ENCODE measurements at regions not wholly inside any gene's neighbourhood (a gene's known extent, or its start where the extent isn't known, plus 50 kb on each side); places are given as distances from the start of the nearest gene placed in this dataset.

DNA sequence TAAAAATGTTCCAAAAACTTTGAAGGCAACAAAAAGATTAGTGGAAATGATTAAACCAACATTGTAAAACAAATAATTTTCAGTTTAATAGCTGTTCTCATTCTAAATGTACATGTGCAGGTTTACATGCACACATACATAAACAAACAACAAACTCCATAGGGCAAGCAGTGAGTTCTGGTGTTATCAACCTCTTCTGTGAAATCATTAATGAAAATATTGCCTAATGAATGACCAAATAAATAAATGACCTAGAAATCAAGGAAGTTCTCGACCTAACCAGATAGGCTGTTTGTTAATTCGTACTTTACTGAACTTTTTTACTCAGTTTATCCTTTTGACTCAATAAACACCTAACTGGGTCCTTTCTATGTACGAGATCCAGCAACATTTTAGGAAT is 165.5 kb upstream of the RORB start:
- H3K56ac ChIP-seq (ENCODE audit: extremely low read depth, insufficient read depth, low read length) = no peak overlapping the region
- dilution Hi-C loops (cut with HindIII; ENCODE audit: low sequenced_read_pairs, unreplicated experiment) (no loop called here), intact Hi-C loops (cut with micrococcal nuclease) (no loop called here), in situ Hi-C loops (cut with MboI; ENCODE audit: low sequenced_read_pairs) (no loop called here)
- BruUV-seq (replicated peaks) = no TSS peak
- H2AFZ ChIP-seq (replicated peaks; ENCODE audit: low read length, poor library complexity) = no peak overlapping the region
- no peak overlapping the region for H2BK5ac ChIP-seq (ENCODE audit: low read depth, low read length, poor library complexity, severe bottlenecking)
- H2BK120ac ChIP-seq (ENCODE audit: low read depth, low read length) = no peak overlapping the region
- no peak overlapping the region for H3K4me3 ChIP-seq (ENCODE audit: insufficient read depth, low read depth, low read length)
- H3K79me1 ChIP-seq (ENCODE audit: low read depth in 1 of 2, low read length in 2 of 2) = no peaks in the 10 kb centered on the region
- DNase-seq (no peak), ATAC-seq (ENCODE audit: low read depth) (no peak)
- POLR2A ChIA-PET (ENCODE audit: unreplicated experiment) = no interaction called here
- no peak overlapping the region for H2BK20ac ChIP-seq (ENCODE audit: low read depth, low read length)
- H4K20me1 ChIP-seq (ENCODE audit: insufficient read depth, low read length) = no peaks in the 10 kb centered on the region
- no peak overlapping the region for H4K8ac ChIP-seq (ENCODE audit: low read depth in 2 of 2, low read length in 2 of 2)
- TF ChIP-seq SMC3 (IDR thresholded peaks at IDR 0.05; ENCODE audit: low read depth, low read length) (no peak), BHLHE40 (IDR thresholded peaks at IDR 0.05; ENCODE audit: low read depth, low read length) (no peak), POLR2A (IDR thresholded peaks at IDR 0.05; ENCODE audit: low read depth, low read length) (no peak), MAFK (IDR thresholded peaks at IDR 0.05; ENCODE audit: low read depth, low read length) (no peak), MAZ (IDR thresholded peaks at IDR 0.05; ENCODE audit: borderline replicate concordance, low read depth, low read length) (no peak)
- H3K27me3 ChIP-seq (ENCODE audit: control insufficient read depth, insufficient read depth, low read length) = no peaks in the 10 kb centered on the region
- no peak overlapping the region for H4K5ac ChIP-seq (ENCODE audit: low read depth, low read length)
- H3K9ac ChIP-seq (ENCODE audit: low read depth, low read length) = no peak overlapping the region
- H3K4ac ChIP-seq (ENCODE audit: low read depth, low read length) = no peak overlapping the region
- no peak overlapping the region for H3K18ac ChIP-seq (ENCODE audit: low read depth, low read length)
- H3K27ac ChIP-seq (ENCODE audit: insufficient read depth, low read length) = no peak overlapping the region
- H2AK9ac ChIP-seq (replicated peaks; ENCODE audit: low read depth, low read length, poor library complexity) = no peak overlapping the region
- H3K23ac ChIP-seq (ENCODE audit: low read depth, low read length) = no peak overlapping the region
- no peaks in the 10 kb centered on the region for H3K4me1 ChIP-seq (ENCODE audit: control insufficient read depth, insufficient read depth, low read length)
- no peaks in the 10 kb centered on the region for H3K9me1 ChIP-seq (ENCODE audit: insufficient read depth, low read length)
- no peak overlapping the region for H3K14ac ChIP-seq (replicated peaks; ENCODE audit: low read depth, low read length)
- WGBS, 2 experiments (ENCODE audit: extremely low coverage in 2 of 2, insufficient read length in 1 of 2) = no CpG with 5 or more reads among the region's 3 CpGs
- no peaks in the 10 kb centered on the region for H3K36me3 ChIP-seq (ENCODE audit: control insufficient read depth, insufficient read depth, low read length)
- H4K91ac ChIP-seq (ENCODE audit: insufficient read depth, low read depth, low read length) = no peak overlapping the region
- H3K4me2 ChIP-seq (ENCODE audit: low read depth, low read length) = no peak overlapping the region
- H2AK5ac ChIP-seq (ENCODE audit: low read depth, low read length) = no peak overlapping the region
- peaks cover 9% of the 10 kb centered on the region for H3K9me3 ChIP-seq (ENCODE audit: control insufficient read depth, insufficient read depth, low read length)
- CTCF ChIA-PET = interaction anchor here (0.5 kb wide), 1 partner anchor 471 kb away, joined by 3 read pairs; no protein-coding TSS in a partner anchor
- no peak overlapping the region for H2BK15ac ChIP-seq (ENCODE audit: low read depth, low read length)

All from IMR-90 (cell line).